Spleen (tissue), 11 donors: ENCODE measurements at regions not wholly inside any gene's neighbourhood (a gene's known extent, or its start where the extent isn't known, plus 50 kb on each side); places are given as distances from the start of the nearest gene placed in this dataset.

Experiments
- DNase-seq: peaks from one replicate; pipeline ENCODE4 v3.0.0-alpha.2; 2020
- H3K27ac ChIP-seq, 8 donors: fragments of 200-600 bp; sonication (generic) in 7 of 8; 1 replicate in 4 of 8; 2 replicates in 4 of 8; pipeline versions ENCODE4 v1.5.0 to v1.8.0; 2016 to 2021; ENCODE audit warnings: inconsistent platforms in 4 of 8, mild to moderate bottlenecking in 4 of 8, moderate library complexity in 1 of 8
- H3K27me3 ChIP-seq, 7 donors: fragments of 200-600 bp; sonication (generic) in 6 of 7; replicated peaks in 1 of 7; 1 replicate in 4 of 7; 2 replicates in 3 of 7; pipeline versions ENCODE4 v1.5.0 to v1.8.0; 2016 to 2021; ENCODE audit warnings: inconsistent platforms in 3 of 7, mild to moderate bottlenecking in 1 of 7
- H3K36me3 ChIP-seq, 6 donors: fragments of 200-600 bp; sonication (generic) in 5 of 6; 1 replicate in 4 of 6; 2 replicates in 2 of 6; pipeline versions ENCODE4 v1.5.0 to v1.8.0; 2016 to 2021; ENCODE audit warnings: inconsistent platforms in 2 of 6
- H3K4me1 ChIP-seq, 6 donors: fragments of 200-600 bp; sonication (generic) in 5 of 6; 1 replicate in 3 of 6; 2 replicates in 3 of 6; pipeline versions ENCODE4 v1.5.0 to v1.8.0; 2016 to 2021; ENCODE audit warnings: inconsistent platforms in 3 of 6
- H3K4me3 ChIP-seq, 8 donors: fragments of 200-600 bp; sonication (generic) in 7 of 8; 1 replicate in 4 of 8; 2 replicates in 4 of 8; pipeline versions ENCODE4 v1.5.0 to v1.8.0; 2016 to 2021; ENCODE audit warnings: inconsistent platforms in 4 of 8, mild to moderate bottlenecking in 4 of 8, moderate library complexity in 2 of 8
- H3K9me3 ChIP-seq, 8 donors: fragments of 200-600 bp; sonication (generic) in 7 of 8; 1 replicate in 4 of 8; 2 replicates in 4 of 8; pipeline versions ENCODE4 v1.5.0 to v1.8.0; 2016 to 2021; ENCODE audit warnings: inconsistent platforms in 4 of 8
- CTCF ChIP-seq, 11 experiments: fragments of 200-600 bp in 7 of 11; fragments of 450-650 bp in 4 of 11; sonication (generic) in 4 of 11; IDR thresholded peaks in 8 of 11; conservative IDR thresholded peaks in 3 of 11; 1 replicate in 7 of 11; 2 replicates in 4 of 11; pipeline versions ENCODE4 v1.4.0 to v1.8.0; 2016 to 2021; ENCODE audit warnings: antibody characterized with exemption in 11 of 11, inconsistent platforms in 4 of 11, mild to moderate bottlenecking in 1 of 11
- POLR2A ChIP-seq, 3 donors: fragments of 450-650 bp; IDR thresholded peaks; one replicate each; pipeline ENCODE4 v1.5.1; 2017; ENCODE audit warnings: antibody characterized with exemption in 3 of 3, mild to moderate bottlenecking in 1 of 3
- POLR2AphosphoS5 ChIP-seq, 3 donors: sonication (generic); formaldehyde crosslinking; IDR thresholded peaks; one replicate each; pipeline ENCODE4 v1.5.1; 2017; ENCODE audit warnings: antibody characterized with exemption in 3 of 3
- WGBS, 5 donors: extraction: QIAGEN DNeasy Blood & Tissue Kit in 3 of 5; methylation state at CpG; one replicate each; pipeline versions ENCODE4 v1.1.5 to v1.1.7; 2013 to 2018; 5-methylcytosine and 5-hydroxymethylcytosine counted together
- intact Hi-C: fragments of 100-400 bp; cut with DNase I; formaldehyde crosslinking; loops from one replicate; pipeline ENCODE4 v1.15.0; 2023; ENCODE audit warnings: low total_unique reads
- donor health status: healthy with polysubstance abuse.
- donor health status: DM: no; HTN: no; CAD: no; lungs with moderate emphysema.
- donor health status: DM: no; HTN: no; CAD: no.
- donor health status: Bipolar disorder and iron deficiency.
- donor health status: healthy.
- donor health status: DM: no; HTN: no; CAD: no.
- donor health status: DM: yes; HTN: yes; CAD: no.

- Histone ChIP-seq H3K9me3 (no peaks in the 10 kb centered on the region), H3K27me3 (no peaks in the 10 kb centered on the region), H3K4me1 (no peaks in the 10 kb centered on the region), H3K27ac (no peak overlapping the region), H3K36me3 (peaks cover 0 to 30% (median 0%) of the 10 kb centered on the region in 6 donors), H3K4me3 (no peak overlapping the region)
- TF ChIP-seq POLR2AphosphoS5 (IDR thresholded peaks at IDR 0.05) (no peak), CTCF (IDR thresholded peaks at IDR 0.05 in 8 of 11, conservative IDR thresholded peaks at IDR 0.05 in 3 of 11) (no peak), POLR2A (IDR thresholded peaks at IDR 0.05) (no peak)
- intact Hi-C loops, result no loop called here
- 86 to 92% (median 88%) methylated on average over 15 of the region's 15 CpGs for WGBS, 5 donors
- peak; percentile 43 for DNase-seq
These were observed 135.7 kb upstream of the RTL1 start for GRCh38 chr14:101039031-101039754.

GRCh38 chr14:101039755-101040138, 136.2 kb upstream of the RTL1 start:
- Histone ChIP-seq H3K4me3 (no peak overlapping the region), H3K9me3 (no peaks in the 10 kb centered on the region), H3K4me1 (no peaks in the 10 kb centered on the region), H3K27me3 (no peaks in the 10 kb centered on the region), H3K36me3 (peaks cover 0 to 34% (median 0%) of the 10 kb centered on the region in 6 donors), H3K27ac (no peak overlapping the region)
- TF ChIP-seq POLR2AphosphoS5 (IDR thresholded peaks at IDR 0.05) (no peak), CTCF (IDR thresholded peaks at IDR 0.05 in 8 of 11, conservative IDR thresholded peaks at IDR 0.05 in 3 of 11) (no peak), POLR2A (IDR thresholded peaks at IDR 0.05) (no peak)
- intact Hi-C loops, result no loop called here
- 87 to 91% (median 90%) methylated on average over 15 of the region's 15 CpGs for WGBS, 5 donors
- peak; percentile 52 for DNase-seq

GRCh38 chr14:101040538-101041442, 137.3 kb upstream of the RTL1 start:
- intact Hi-C loops, result no loop called here
- Histone ChIP-seq H3K36me3 (peaks cover 0 to 34% (median 0%) of the 10 kb centered on the region in 6 donors), H3K9me3 (no peaks in the 10 kb centered on the region), H3K4me3 (no peak overlapping the region), H3K27me3 (no peaks in the 10 kb centered on the region), H3K27ac (no peak overlapping the region), H3K4me1 (no peaks in the 10 kb centered on the region)
- peak; percentile 7 for DNase-seq
- 82 to 91% (median 89%) methylated on average over 21 of the region's 21 CpGs for WGBS, 5 donors
- TF ChIP-seq CTCF (IDR thresholded peaks at IDR 0.05 in 8 of 11, conservative IDR thresholded peaks at IDR 0.05 in 3 of 11) (no peak), POLR2A (IDR thresholded peaks at IDR 0.05) (no peak), POLR2AphosphoS5 (IDR thresholded peaks at IDR 0.05) (no peak)

- peaks cover 0 to 28% (median 0%) of the 10 kb centered on the region in 6 donors for H3K36me3 ChIP-seq
- H3K4me3 ChIP-seq, result no peak overlapping the region
- H3K9me3 ChIP-seq, result no peaks in the 10 kb centered on the region
- H3K27ac ChIP-seq, result no peak overlapping the region
- H3K4me1 ChIP-seq, result no peaks in the 10 kb centered on the region
- intact Hi-C loops, result no loop called here
- no peak for TF ChIP-seq POLR2AphosphoS5 (IDR thresholded peaks at IDR 0.05)
- no peak for TF ChIP-seq POLR2A (IDR thresholded peaks at IDR 0.05)
- no peak for TF ChIP-seq CTCF (IDR thresholded peaks at IDR 0.05 in 8 of 11, conservative IDR thresholded peaks at IDR 0.05 in 3 of 11)
- H3K27me3 ChIP-seq, result no peaks in the 10 kb centered on the region
- no peak for DNase-seq
- WGBS, 5 donors, result 93 to 98% (median 93%) methylated on average over 9 of the region's 9 CpGs
These were observed 140.4 kb upstream of the RTL1 start for GRCh38 chr14:101043891-101044290.
